Testis (tissue), 2 donors: ENCODE measurements at regions not wholly inside any gene's neighbourhood (a gene's known extent, or its start where the extent isn't known, plus 50 kb on each side); places are given as distances from the start of the nearest gene placed in this dataset.

Source experiments
- DNase-seq: peaks from one replicate; pipeline ENCODE4 v3.0.0-alpha.2; 2019
- H3K27ac ChIP-seq, 2 donors: fragments of 200-600 bp; sonication (generic); one replicate each; pipeline ENCODE4 v1.5.1; 2019
- H3K27me3 ChIP-seq: fragments of 200-600 bp; sonication (generic); one replicate; pipeline ENCODE4 v1.5.1; 2019
- H3K36me3 ChIP-seq: fragments of 200-600 bp; sonication (generic); one replicate; pipeline ENCODE4 v1.5.1; 2017; ENCODE audit warnings: low read depth; ENCODE audit errors: missing control alignments
- H3K4me1 ChIP-seq: fragments of 200-600 bp; sonication (generic); one replicate; pipeline ENCODE4 v1.5.1; 2019
- H3K4me3 ChIP-seq, 2 donors: fragments of 200-600 bp; sonication (generic); one replicate each; pipeline ENCODE4 v1.5.1; 2017 to 2019
- H3K9me3 ChIP-seq: fragments of 200-600 bp; sonication (generic); one replicate; pipeline ENCODE4 v1.5.1; 2017
- CTCF ChIP-seq, 3 experiments: fragments of 450-650 bp in 2 of 3; fragments of 200-600 bp in 1 of 3; sonication (generic) in 1 of 3; IDR thresholded peaks; one replicate each; pipeline ENCODE4 v1.5.1; 2016 to 2019; ENCODE audit warnings: antibody characterized with exemption in 3 of 3, mild to moderate bottlenecking in 2 of 3, moderate library complexity in 1 of 3
- POLR2A ChIP-seq: fragments of 450-650 bp; IDR thresholded peaks from one replicate; pipeline ENCODE4 v1.6.1; 2017; ENCODE audit warnings: antibody characterized with exemption, mild to moderate bottlenecking, moderate library complexity
- WGBS, 2 donors: methylation state at CpG; one replicate each; pipeline ENCODE4 v1.1.5; 2018; 5-methylcytosine and 5-hydroxymethylcytosine counted together
- intact Hi-C: fragments of 100-400 bp; cut with DNase I; formaldehyde crosslinking; loops from one replicate; pipeline ENCODE4 v1.15.1; 2023; ENCODE audit warnings: low total_unique reads

DNA sequence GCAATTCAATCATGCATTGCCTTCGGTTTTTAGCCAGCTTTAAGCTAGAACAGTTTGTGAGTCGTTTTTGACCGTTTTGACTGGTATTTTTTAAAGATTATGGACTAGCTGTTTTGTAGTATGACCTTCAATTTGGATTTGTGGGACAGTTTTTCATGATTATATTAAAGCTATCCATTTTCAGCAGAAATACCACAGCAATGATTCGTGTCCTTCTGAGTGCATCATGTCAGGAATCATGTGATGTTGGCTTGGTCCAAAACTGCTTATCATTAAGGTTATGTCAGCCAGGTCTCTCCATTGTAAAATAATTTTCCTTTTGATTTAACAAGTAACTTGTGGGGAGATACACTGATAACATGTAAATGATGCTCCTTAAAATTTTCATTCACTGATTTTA is 229.0 kb downstream of the POSTN start:
- no peak for TF ChIP-seq CTCF (IDR thresholded peaks at IDR 0.05)
- TF ChIP-seq POLR2A, result no peak
- Histone ChIP-seq H3K36me3 (no peaks in the 10 kb centered on the region), H3K4me3 (no peak overlapping the region), H3K4me1 (no peaks in the 10 kb centered on the region), H3K27me3 (no peaks in the 10 kb centered on the region), H3K9me3 (no peaks in the 10 kb centered on the region), H3K27ac (no peak overlapping the region)
- DNase-seq, result no peak
- 47 to 57% methylated on average over 4 of the region's 4 CpGs for WGBS, 2 donors
- intact Hi-C loops, result no loop called here

DNA sequence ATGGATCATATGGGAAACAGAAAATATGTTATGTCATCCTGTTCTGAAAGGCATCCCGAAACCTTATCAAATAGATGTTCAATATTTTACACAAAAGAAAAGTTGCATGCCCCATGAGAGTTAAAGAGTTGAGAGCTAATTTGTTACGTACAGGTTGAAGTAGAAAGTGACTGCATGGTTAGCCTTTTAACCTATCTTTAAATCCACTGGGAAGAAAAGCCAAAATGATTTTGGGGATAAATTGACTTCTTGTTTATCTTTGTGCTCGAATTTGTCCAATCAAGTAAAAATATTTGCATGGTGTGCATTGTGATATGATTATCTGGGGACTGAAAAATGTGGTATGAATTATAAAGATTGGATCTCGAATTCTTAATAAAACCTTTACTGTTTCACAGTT is 230.1 kb downstream of the POSTN start:
- H3K4me3 ChIP-seq, result no peak overlapping the region
- no peaks in the 10 kb centered on the region for H3K4me1 ChIP-seq
- H3K9me3 ChIP-seq, result no peaks in the 10 kb centered on the region
- H3K27ac ChIP-seq, result no peak overlapping the region
- intact Hi-C loops, result no loop called here
- H3K36me3 ChIP-seq, result no peaks in the 10 kb centered on the region
- no peak for DNase-seq
- no peak for TF ChIP-seq CTCF (IDR thresholded peaks at IDR 0.05)
- no peak for TF ChIP-seq POLR2A
- 75 to 80% methylated on average over 4 of the region's 4 CpGs for WGBS, 2 donors
- no peaks in the 10 kb centered on the region for H3K27me3 ChIP-seq

GRCh38 chr13:37366044-37366770 is 232.4 kb downstream of the POSTN start:
- 84 to 89% methylated on average over 5 of the region's 5 CpGs for WGBS, 2 donors
- intact Hi-C loops, result no loop called here
- no peak for TF ChIP-seq POLR2A

DNA sequence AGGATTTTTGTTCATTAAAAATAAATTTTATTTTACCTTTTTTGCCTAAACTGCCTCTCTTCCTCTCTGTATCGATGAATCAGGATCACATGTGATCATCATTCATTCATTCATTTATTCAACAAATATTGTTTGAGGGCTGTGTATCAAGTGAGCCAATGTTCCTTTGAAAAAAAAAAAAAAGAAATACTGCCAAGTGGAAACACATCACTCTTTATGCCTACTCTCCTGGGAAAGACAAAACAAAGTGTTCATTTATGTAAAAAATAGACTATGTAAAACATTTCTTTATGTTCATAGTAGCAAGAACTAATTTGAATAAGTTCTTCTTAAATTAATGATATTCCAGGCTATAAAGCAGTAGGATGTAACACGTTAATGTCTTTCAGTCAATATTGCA is 233.1 kb downstream of the POSTN start:
- H3K27me3 ChIP-seq, result no peaks in the 10 kb centered on the region
- no peaks in the 10 kb centered on the region for H3K4me1 ChIP-seq
- no peak overlapping the region for H3K4me3 ChIP-seq
- no peak overlapping the region for H3K27ac ChIP-seq
- TF ChIP-seq POLR2A (no peak), CTCF (IDR thresholded peaks at IDR 0.05) (no peak)
- intact Hi-C loops, result no loop called here
- no peaks in the 10 kb centered on the region for H3K36me3 ChIP-seq
- no peak for DNase-seq
- 87 to 95% methylated on average over 2 of the region's 2 CpGs for WGBS, 2 donors
- H3K9me3 ChIP-seq, result no peaks in the 10 kb centered on the region

More at GRCh38 chr13:37366044-37366770, 232.4 kb downstream of the POSTN start:
- Histone ChIP-seq H3K27ac (no peak overlapping the region), H3K9me3 (no peaks in the 10 kb centered on the region), H3K4me1 (no peaks in the 10 kb centered on the region), H3K27me3 (no peaks in the 10 kb centered on the region), H3K4me3 (no peak overlapping the region), H3K36me3 (no peaks in the 10 kb centered on the region)
- DNase-seq, result no peak

GRCh38 chr13:37364956-37365355 is 233.6 kb downstream of the POSTN start:
- no peak overlapping the region for H3K27ac ChIP-seq

More at GRCh38 chr13:37364956-37365355, 233.6 kb downstream of the POSTN start:
- no peak for DNase-seq
- Histone ChIP-seq H3K27me3 (no peaks in the 10 kb centered on the region), H3K4me3 (no peak overlapping the region), H3K36me3 (no peaks in the 10 kb centered on the region), H3K4me1 (no peaks in the 10 kb centered on the region), H3K9me3 (no peaks in the 10 kb centered on the region)
- TF ChIP-seq CTCF (IDR thresholded peaks at IDR 0.05), result no peak
- TF ChIP-seq POLR2A, result no peak
- intact Hi-C loops, result no loop called here
- WGBS, 2 donors, result 92 to 93% methylated on average over 2 of the region's 2 CpGs
